Left ventricle myocardium inferior (tissue), 1 donor: ENCODE measurements at regions not wholly inside any gene's neighbourhood (a gene's known extent, or its start where the extent isn't known, plus 50 kb on each side); places are given as distances from the start of the nearest gene placed in this dataset.

Experiments used
- DNase-seq: peaks from one replicate; pipeline ENCODE4 v3.0.0-alpha.2; 2020
- H3K27ac ChIP-seq: fragments of 200-600 bp; replicated peaks from 2 replicates; pipeline ENCODE4 v1.8.0; 2021
- H3K27me3 ChIP-seq: fragments of 200-600 bp; 2 replicates; pipeline ENCODE4 v1.8.0; 2021; ENCODE audit warnings: low read depth
- H3K36me3 ChIP-seq: fragments of 200-600 bp; 2 replicates; pipeline ENCODE4 v1.8.0; 2021
- H3K4me1 ChIP-seq: fragments of 200-600 bp; 2 replicates; pipeline ENCODE4 v1.8.0; 2021
- H3K4me3 ChIP-seq: fragments of 200-600 bp; 2 replicates; pipeline ENCODE4 v1.8.0; 2021; ENCODE audit warnings: mild to moderate bottlenecking, moderate library complexity
- H3K9me3 ChIP-seq: fragments of 200-600 bp; replicated peaks from 2 replicates; pipeline ENCODE4 v1.8.0; 2021
- intact Hi-C: fragments of 100-400 bp; cut with micrococcal nuclease; formaldehyde crosslinking; loops from one replicate; pipeline ENCODE4 v1.11.0; 2022
- TF ChIP-seq, protein P1 (sequence below): fragments of 200-600 bp; IDR thresholded peaks from 2 replicates; pipeline ENCODE4 v1.8.0; 2021; ENCODE audit warnings: antibody characterized with exemption, mild to moderate bottlenecking, borderline replicate concordance
- donor health status: DM: no; HTN: yes; CAD: no; lungs with severe emphysema.

- H3K9me3 ChIP-seq = peaks cover 46% of the 10 kb centered on the region
- DNase-seq = no peak
- TF ChIP-seq, protein P1, sequence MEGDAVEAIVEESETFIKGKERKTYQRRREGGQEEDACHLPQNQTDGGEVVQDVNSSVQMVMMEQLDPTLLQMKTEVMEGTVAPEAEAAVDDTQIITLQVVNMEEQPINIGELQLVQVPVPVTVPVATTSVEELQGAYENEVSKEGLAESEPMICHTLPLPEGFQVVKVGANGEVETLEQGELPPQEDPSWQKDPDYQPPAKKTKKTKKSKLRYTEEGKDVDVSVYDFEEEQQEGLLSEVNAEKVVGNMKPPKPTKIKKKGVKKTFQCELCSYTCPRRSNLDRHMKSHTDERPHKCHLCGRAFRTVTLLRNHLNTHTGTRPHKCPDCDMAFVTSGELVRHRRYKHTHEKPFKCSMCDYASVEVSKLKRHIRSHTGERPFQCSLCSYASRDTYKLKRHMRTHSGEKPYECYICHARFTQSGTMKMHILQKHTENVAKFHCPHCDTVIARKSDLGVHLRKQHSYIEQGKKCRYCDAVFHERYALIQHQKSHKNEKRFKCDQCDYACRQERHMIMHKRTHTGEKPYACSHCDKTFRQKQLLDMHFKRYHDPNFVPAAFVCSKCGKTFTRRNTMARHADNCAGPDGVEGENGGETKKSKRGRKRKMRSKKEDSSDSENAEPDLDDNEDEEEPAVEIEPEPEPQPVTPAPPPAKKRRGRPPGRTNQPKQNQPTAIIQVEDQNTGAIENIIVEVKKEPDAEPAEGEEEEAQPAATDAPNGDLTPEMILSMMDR = no peak
- intact Hi-C loops = no loop called here
- H3K4me1 ChIP-seq = no peaks in the 10 kb centered on the region
- no peaks in the 10 kb centered on the region for H3K27me3 ChIP-seq
- H3K36me3 ChIP-seq = no peaks in the 10 kb centered on the region
- H3K27ac ChIP-seq = no peak overlapping the region
- no peak overlapping the region for H3K4me3 ChIP-seq
Measured at GRCh38 chr6:155771822-155772221, 316.2 kb upstream of the NOX3 start.

GRCh38 chr6:155770856-155771255, 315.2 kb upstream of the NOX3 start:
- TF ChIP-seq, protein P1 = no peak
- H3K36me3 ChIP-seq = no peaks in the 10 kb centered on the region
- no peak overlapping the region for H3K4me3 ChIP-seq
- no peaks in the 10 kb centered on the region for H3K27me3 ChIP-seq
- H3K9me3 ChIP-seq = peaks cover 46% of the 10 kb centered on the region
- DNase-seq = no peak
- no peak overlapping the region for H3K27ac ChIP-seq
- intact Hi-C loops = no loop called here
- no peaks in the 10 kb centered on the region for H3K4me1 ChIP-seq

DNA sequence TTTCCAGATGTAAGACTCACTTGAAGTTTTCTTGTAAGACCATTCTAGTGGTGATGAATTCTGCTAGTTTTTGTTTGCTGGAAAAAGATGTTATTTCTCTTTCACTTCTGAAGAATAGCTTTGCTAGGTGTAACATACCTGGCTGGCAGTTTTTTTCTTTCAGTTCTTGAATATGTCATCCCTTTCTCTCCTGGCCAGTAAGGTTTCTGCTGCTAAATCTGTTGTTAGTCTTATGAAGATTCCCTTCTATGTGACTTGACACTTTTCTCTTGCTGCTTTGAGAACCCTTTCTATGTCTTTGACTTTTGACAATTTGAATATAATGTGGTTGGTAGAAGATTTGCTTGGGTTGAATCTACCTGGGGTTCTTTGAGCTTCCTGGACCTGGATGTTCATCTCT, 314.7 kb upstream of the NOX3 start:
- TF ChIP-seq, protein P1 = no peak
- Histone ChIP-seq H3K27ac (no peak overlapping the region), H3K4me3 (no peak overlapping the region), H3K9me3 (peaks cover 46% of the 10 kb centered on the region), H3K36me3 (no peaks in the 10 kb centered on the region), H3K27me3 (no peaks in the 10 kb centered on the region), H3K4me1 (no peaks in the 10 kb centered on the region)
- intact Hi-C loops = no loop called here
- DNase-seq = no peak

- Histone ChIP-seq H3K27me3 (no peaks in the 10 kb centered on the region), H3K4me1 (no peaks in the 10 kb centered on the region), H3K27ac (no peak overlapping the region), H3K4me3 (no peak overlapping the region), H3K9me3 (peaks cover 24% of the 10 kb centered on the region), H3K36me3 (no peaks in the 10 kb centered on the region)
- TF ChIP-seq, protein P1 = no peak
- intact Hi-C loops = no loop called here
- DNase-seq = no peak
Measured at GRCh38 chr6:155765275-155766194, 309.9 kb upstream of the NOX3 start.

DNA sequence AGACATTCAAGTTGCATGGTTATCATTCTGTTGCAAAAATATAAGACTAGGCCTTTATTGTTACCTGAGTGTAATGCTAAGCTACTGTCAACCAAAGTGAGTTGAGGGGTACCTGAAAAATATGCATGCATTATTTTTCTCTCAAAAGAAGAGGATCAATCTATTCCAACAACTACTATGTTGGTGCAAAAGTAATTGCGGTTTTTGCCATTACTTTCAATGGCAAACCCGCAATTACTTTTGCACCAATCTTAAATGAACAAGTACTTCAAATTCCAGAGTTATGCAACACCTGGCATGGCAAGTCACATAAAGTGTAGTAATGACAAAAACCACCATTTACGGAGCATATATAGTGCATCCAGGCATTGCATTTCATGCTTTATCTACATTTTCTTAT, 307.0 kb upstream of the NOX3 start:
- H3K27me3 ChIP-seq = no peaks in the 10 kb centered on the region
- no peaks in the 10 kb centered on the region for H3K4me1 ChIP-seq
- intact Hi-C loops = no loop called here
- H3K4me3 ChIP-seq = no peak overlapping the region
- H3K9me3 ChIP-seq = no peaks in the 10 kb centered on the region
- H3K36me3 ChIP-seq = no peaks in the 10 kb centered on the region
- TF ChIP-seq, protein P1 = no peak
- no peak for DNase-seq
- H3K27ac ChIP-seq = no peak overlapping the region
